ENCODE measurements at regions not wholly inside any gene's neighbourhood (a gene's known extent, or its start where the extent isn't known, plus 50 kb on each side); places are given as distances from the start of the nearest gene placed in this dataset.

GRCh38 chr19:46945694-46946489 lies 73.7 kb upstream of the NPAS1 start:
- no peaks in the 10 kb centered on the region for H3K27me3 ChIP-seq (ENCODE audit: control insufficient read depth, insufficient read depth, low read length)
- no peak overlapping the region for H3K9ac ChIP-seq (ENCODE audit: low read length)

GRCh38 chr19:46946611-46947238 lies 72.9 kb upstream of the NPAS1 start:
- no peak overlapping the region for H3K4me3 ChIP-seq (ENCODE audit: low read depth, low read length)
- no peak overlapping the region for H3K27ac ChIP-seq (ENCODE audit: low read depth, low read length)
- H3K9ac ChIP-seq (ENCODE audit: low read length) = no peak overlapping the region
- 0 out of 2 replicates have a peak, but pooled peaks cover 3% of the 10 kb centered on the region for H3K9me3 ChIP-seq (ENCODE audit: control insufficient read depth, insufficient read depth, low read depth, low read length)
- no peaks in the 10 kb centered on the region for H3K27me3 ChIP-seq (ENCODE audit: control insufficient read depth, insufficient read depth, low read length)
- H3K36me3 ChIP-seq (ENCODE audit: control insufficient read depth, insufficient read depth, low read length) = peaks cover 8% of the 10 kb centered on the region; the same call in 1 of the 2 replicates
- H3K4me1 ChIP-seq (ENCODE audit: control insufficient read depth, insufficient read depth, low read length) = peaks cover 15% of the 10 kb centered on the region

More at GRCh38 chr19:46945694-46946489, 73.7 kb upstream of the NPAS1 start:
- H3K27ac ChIP-seq (ENCODE audit: low read depth, low read length) = no peak overlapping the region
- H3K4me3 ChIP-seq (ENCODE audit: low read depth, low read length) = no peak overlapping the region
- H3K4me1 ChIP-seq (ENCODE audit: control insufficient read depth, insufficient read depth, low read length) = peaks cover 15% of the 10 kb centered on the region
- H3K36me3 ChIP-seq (ENCODE audit: control insufficient read depth, insufficient read depth, low read length) = peaks cover 8% of the 10 kb centered on the region; the same call in 1 of the 2 replicates
- 0 out of 2 replicates have a peak, but pooled peaks cover 3% of the 10 kb centered on the region for H3K9me3 ChIP-seq (ENCODE audit: control insufficient read depth, insufficient read depth, low read depth, low read length)

GRCh38 chr19:46947866-46948265 lies 71.8 kb upstream of the NPAS1 start:
- Histone ChIP-seq H3K36me3 (ENCODE audit: control insufficient read depth, insufficient read depth, low read length) (peaks cover 8% of the 10 kb centered on the region; the same call in 1 of the 2 replicates), H3K4me1 (ENCODE audit: control insufficient read depth, insufficient read depth, low read length) (peaks cover 15% of the 10 kb centered on the region)

GRCh38 chr19:46950526-46951170 lies 69.0 kb upstream of the NPAS1 start:
- H3K4me1 ChIP-seq (ENCODE audit: control insufficient read depth, insufficient read depth, low read length) = peaks cover 8% of the 10 kb centered on the region; the same call in 1 of the 2 replicates
- H3K4me3 ChIP-seq (ENCODE audit: low read depth, low read length) = no peak overlapping the region

More at GRCh38 chr19:46947866-46948265, 71.8 kb upstream of the NPAS1 start:
- H3K9ac ChIP-seq (ENCODE audit: low read length) = no peak overlapping the region
- H3K4me3 ChIP-seq (ENCODE audit: low read depth, low read length) = no peak overlapping the region
- H3K27ac ChIP-seq (ENCODE audit: low read depth, low read length) = no peak overlapping the region
- 0 out of 2 replicates have a peak, but pooled peaks cover 3% of the 10 kb centered on the region for H3K9me3 ChIP-seq (ENCODE audit: control insufficient read depth, insufficient read depth, low read depth, low read length)
- no peaks in the 10 kb centered on the region for H3K27me3 ChIP-seq (ENCODE audit: control insufficient read depth, insufficient read depth, low read length)

GRCh38 chr19:46951171-46951986 lies 68.3 kb upstream of the NPAS1 start:
- no peaks in the 10 kb centered on the region for H3K27me3 ChIP-seq (ENCODE audit: control insufficient read depth, insufficient read depth, low read length)
- H3K4me3 ChIP-seq (ENCODE audit: low read depth, low read length) = no peak overlapping the region
- H3K27ac ChIP-seq (ENCODE audit: low read depth, low read length) = no peak overlapping the region
- H3K36me3 ChIP-seq (ENCODE audit: control insufficient read depth, insufficient read depth, low read length) = peaks cover 8% of the 10 kb centered on the region; the same call in 1 of the 2 replicates
- H3K9me3 ChIP-seq (ENCODE audit: control insufficient read depth, insufficient read depth, low read depth, low read length) = 0 out of 2 replicates have a peak, but pooled peaks cover 3% of the 10 kb centered on the region
- H3K4me1 ChIP-seq (ENCODE audit: control insufficient read depth, insufficient read depth, low read length) = 0 out of 2 replicates have a peak, but pooled peaks cover 8% of the 10 kb centered on the region
- no peak overlapping the region for H3K9ac ChIP-seq (ENCODE audit: low read length)

More at GRCh38 chr19:46950526-46951170, 69.0 kb upstream of the NPAS1 start:
- Histone ChIP-seq H3K36me3 (ENCODE audit: control insufficient read depth, insufficient read depth, low read length) (peaks cover 9% of the 10 kb centered on the region; the same call in 1 of the 2 replicates), H3K9ac (ENCODE audit: low read length) (no peak overlapping the region), H3K27me3 (ENCODE audit: control insufficient read depth, insufficient read depth, low read length) (no peaks in the 10 kb centered on the region), H3K9me3 (ENCODE audit: control insufficient read depth, insufficient read depth, low read depth, low read length) (0 out of 2 replicates have a peak, but pooled peaks cover 3% of the 10 kb centered on the region), H3K27ac (ENCODE audit: low read depth, low read length) (no peak overlapping the region)

GRCh38 chr19:46952874-46953273 lies 66.8 kb upstream of the NPAS1 start:
- H3K27me3 ChIP-seq (ENCODE audit: control insufficient read depth, insufficient read depth, low read length) = no peaks in the 10 kb centered on the region
- 0 out of 2 replicates have a peak, but pooled peaks cover 2% of the 10 kb centered on the region for H3K36me3 ChIP-seq (ENCODE audit: control insufficient read depth, insufficient read depth, low read length)
- H3K27ac ChIP-seq (ENCODE audit: low read depth, low read length) = no peak overlapping the region
- 0 out of 2 replicates have a peak, but pooled peaks cover 8% of the 10 kb centered on the region for H3K4me1 ChIP-seq (ENCODE audit: control insufficient read depth, insufficient read depth, low read length)
- no peaks in the 10 kb centered on the region for H3K9me3 ChIP-seq (ENCODE audit: control insufficient read depth, insufficient read depth, low read depth, low read length)
- no peak overlapping the region for H3K4me3 ChIP-seq (ENCODE audit: low read depth, low read length)
- no peak overlapping the region for H3K9ac ChIP-seq (ENCODE audit: low read length)

GRCh38 chr19:46953955-46954501 lies 65.6 kb upstream of the NPAS1 start:
- H3K27ac ChIP-seq (ENCODE audit: low read depth, low read length) = no peak overlapping the region
- peaks cover 11% of the 10 kb centered on the region; the same call in 1 of the 2 replicates for H3K4me1 ChIP-seq (ENCODE audit: control insufficient read depth, insufficient read depth, low read length)
- H3K36me3 ChIP-seq (ENCODE audit: control insufficient read depth, insufficient read depth, low read length) = 0 out of 2 replicates have a peak, but pooled peaks cover 2% of the 10 kb centered on the region
- no peak overlapping the region for H3K9ac ChIP-seq (ENCODE audit: low read length)
- H3K9me3 ChIP-seq (ENCODE audit: control insufficient read depth, insufficient read depth, low read depth, low read length) = no peaks in the 10 kb centered on the region
- no peak overlapping the region for H3K4me3 ChIP-seq (ENCODE audit: low read depth, low read length)
- no peaks in the 10 kb centered on the region for H3K27me3 ChIP-seq (ENCODE audit: control insufficient read depth, insufficient read depth, low read length)

GRCh38 chr19:46954502-46954992 lies 65.1 kb upstream of the NPAS1 start:
- no peak overlapping the region for H3K27ac ChIP-seq (ENCODE audit: low read depth, low read length)
- H3K27me3 ChIP-seq (ENCODE audit: control insufficient read depth, insufficient read depth, low read length) = no peaks in the 10 kb centered on the region
- no peaks in the 10 kb centered on the region for H3K9me3 ChIP-seq (ENCODE audit: control insufficient read depth, insufficient read depth, low read depth, low read length)
- H3K4me1 ChIP-seq (ENCODE audit: control insufficient read depth, insufficient read depth, low read length) = peaks cover 11% of the 10 kb centered on the region; the same call in 1 of the 2 replicates
- 0 out of 2 replicates have a peak, but pooled peaks cover 2% of the 10 kb centered on the region for H3K36me3 ChIP-seq (ENCODE audit: control insufficient read depth, insufficient read depth, low read length)
- H3K4me3 ChIP-seq (ENCODE audit: low read depth, low read length) = no peak overlapping the region
- no peak overlapping the region for H3K9ac ChIP-seq (ENCODE audit: low read length)

- peaks cover 11% of the 10 kb centered on the region; the same call in 1 of the 2 replicates for H3K4me1 ChIP-seq (ENCODE audit: control insufficient read depth, insufficient read depth, low read length)
- H3K4me3 ChIP-seq (ENCODE audit: low read depth, low read length) = no peak overlapping the region
- H3K36me3 ChIP-seq (ENCODE audit: control insufficient read depth, insufficient read depth, low read length) = 0 out of 2 replicates have a peak, but pooled peaks cover 2% of the 10 kb centered on the region
- H3K9ac ChIP-seq (ENCODE audit: low read length) = no peak overlapping the region
- H3K27ac ChIP-seq (ENCODE audit: low read depth, low read length) = no peak overlapping the region
- H3K9me3 ChIP-seq (ENCODE audit: control insufficient read depth, insufficient read depth, low read depth, low read length) = no peaks in the 10 kb centered on the region
- H3K27me3 ChIP-seq (ENCODE audit: control insufficient read depth, insufficient read depth, low read length) = no peaks in the 10 kb centered on the region
Measured at GRCh38 chr19:46954993-46955812, 64.4 kb upstream of the NPAS1 start.
